Ishikawa (cell line): ENCODE measurements at regions not wholly inside any gene's neighbourhood (a gene's known extent, or its start where the extent isn't known, plus 50 kb on each side); places are given as distances from the start of the nearest gene placed in this dataset.

ENCODE experiments used
- CEBPB ChIP-seq: IDR thresholded peaks from 2 replicates; pipeline ENCODE4 v1.6.1; 2012
- CREB1 ChIP-seq: IDR thresholded peaks from 2 replicates; pipeline ENCODE4 v1.6.1; 2012; ENCODE audit warnings: low read depth
- EGR1 ChIP-seq: IDR thresholded peaks from 2 replicates; pipeline ENCODE4 v1.6.1; 2012
- EP300 ChIP-seq: IDR thresholded peaks from 2 replicates; pipeline ENCODE4 v1.6.1; 2012; ENCODE audit warnings: borderline replicate concordance
- FOXM1 ChIP-seq: IDR thresholded peaks from 2 replicates; pipeline ENCODE4 v1.6.1; 2012; ENCODE audit warnings: low read depth, borderline replicate concordance
- MAX ChIP-seq: IDR thresholded peaks from 2 replicates; pipeline ENCODE4 v1.6.1; 2012
- NFIC ChIP-seq: IDR thresholded peaks from 2 replicates; pipeline ENCODE4 v1.6.1; 2012
- RAD21 ChIP-seq: IDR thresholded peaks from 2 replicates; pipeline ENCODE4 v1.6.1; 2012; ENCODE audit warnings: low read depth
- REST ChIP-seq: IDR thresholded peaks from 2 replicates; pipeline ENCODE4 v1.6.1; 2012; ENCODE audit warnings: low read depth, mild to moderate bottlenecking
- TAF1 ChIP-seq: IDR thresholded peaks from 2 replicates; pipeline ENCODE4 v1.6.1; 2012; ENCODE audit warnings: low read depth, mild to moderate bottlenecking
- TCF12 ChIP-seq: IDR thresholded peaks from 2 replicates; pipeline ENCODE4 v1.6.1; 2012; ENCODE audit warnings: low read depth
- TEAD4 ChIP-seq: IDR thresholded peaks from 2 replicates; pipeline ENCODE4 v1.6.1; 2012
- USF1 ChIP-seq: IDR thresholded peaks from 2 replicates; pipeline ENCODE4 v1.6.1; 2012
- YY1 ChIP-seq: IDR thresholded peaks from 2 replicates; pipeline ENCODE4 v1.6.1; 2012; ENCODE audit warnings: low read depth
- ZBTB7A ChIP-seq: IDR thresholded peaks from 2 replicates; pipeline ENCODE4 v1.6.1; 2012; ENCODE audit warnings: low read depth

- TF ChIP-seq YY1 (no peak), REST (peak; percentile 50; the same call in 1 of the 2 replicates), ZBTB7A (peak; percentile 83; the same call in 1 of the 2 replicates), EGR1 (no peak), TEAD4 (no peak), TCF12 (no peak)
Observed at GRCh38 chr10:110355141-110355831, 50.6 kb upstream of the SMNDC1 start.

GRCh38 chr10:110355922-110356627 is 51.4 kb upstream of the SMNDC1 start:
- TF ChIP-seq EGR1 (no peak), FOXM1 (no peak), CEBPB (no peak), RAD21 (no peak), TCF12 (no peak), ZBTB7A (no peak; the same call in 1 of the 2 replicates), TEAD4 (no peak), MAX (no peak), NFIC (no peak), YY1 (no peak)

GRCh38 chr10:110356628-110357245 is 52.0 kb upstream of the SMNDC1 start:
- TF ChIP-seq REST (no peak), EGR1 (0 out of 2 replicates have a peak, but pooled peaks have one; percentile 31), ZBTB7A (no peak), CEBPB (peak; percentile 73; the same call in 1 of the 2 replicates), CREB1 (peak; percentile 87), NFIC (peak; percentile 92), TAF1 (no peak), MAX (peak; percentile 87), FOXM1 (peak; percentile 94), TCF12 (peak; percentile 99), YY1 (0 out of 2 replicates have a peak, but pooled peaks have one; percentile 48), EP300 (peak; percentile 98), USF1 (peak; percentile 53), TEAD4 (peak; percentile 92), RAD21 (peak; percentile 41)

GRCh38 chr10:110357252-110357780 is 52.6 kb upstream of the SMNDC1 start:
- peak; percentile 77 for TF ChIP-seq USF1
- TF ChIP-seq TAF1, result no peak
- no peak for TF ChIP-seq FOXM1

- no peak for TF ChIP-seq ZBTB7A
Observed at GRCh38 chr10:110357871-110358270, 53.2 kb upstream of the SMNDC1 start.

GRCh38 chr10:110358278-110358677 is 53.6 kb upstream of the SMNDC1 start:
- TF ChIP-seq ZBTB7A (no peak), CEBPB (no peak), FOXM1 (no peak), EP300 (no peak), TAF1 (no peak), TCF12 (no peak), USF1 (no peak), CREB1 (no peak), MAX (no peak), EGR1 (no peak), TEAD4 (no peak), YY1 (no peak), REST (no peak), NFIC (no peak), RAD21 (no peak)
